ENCODE measurements at regions not wholly inside any gene's neighbourhood (a gene's known extent, or its start where the extent isn't known, plus 50 kb on each side); places are given as distances from the start of the nearest gene placed in this dataset.

DNA sequence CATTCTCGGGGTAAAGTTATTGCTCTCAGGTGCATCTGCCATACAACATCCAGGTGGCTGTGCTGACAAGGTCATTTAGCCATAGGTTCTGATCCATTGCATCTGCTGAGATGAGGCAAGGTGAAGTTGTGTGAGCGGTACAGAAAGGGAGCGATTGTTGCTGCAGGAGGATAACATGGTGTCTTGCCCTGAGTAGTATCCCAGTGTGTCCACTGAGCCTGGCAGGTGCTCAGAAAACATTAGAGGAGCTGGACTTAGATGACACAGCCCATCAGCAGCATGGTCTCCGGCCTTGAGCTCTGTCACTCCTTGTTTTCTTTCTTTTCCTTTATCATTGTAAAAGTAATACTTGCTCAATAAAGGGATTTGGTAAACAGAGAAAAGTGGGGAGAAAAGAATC is 161.1 kb upstream of the ATP10A start:
- TF ChIP-seq, protein P1, sequence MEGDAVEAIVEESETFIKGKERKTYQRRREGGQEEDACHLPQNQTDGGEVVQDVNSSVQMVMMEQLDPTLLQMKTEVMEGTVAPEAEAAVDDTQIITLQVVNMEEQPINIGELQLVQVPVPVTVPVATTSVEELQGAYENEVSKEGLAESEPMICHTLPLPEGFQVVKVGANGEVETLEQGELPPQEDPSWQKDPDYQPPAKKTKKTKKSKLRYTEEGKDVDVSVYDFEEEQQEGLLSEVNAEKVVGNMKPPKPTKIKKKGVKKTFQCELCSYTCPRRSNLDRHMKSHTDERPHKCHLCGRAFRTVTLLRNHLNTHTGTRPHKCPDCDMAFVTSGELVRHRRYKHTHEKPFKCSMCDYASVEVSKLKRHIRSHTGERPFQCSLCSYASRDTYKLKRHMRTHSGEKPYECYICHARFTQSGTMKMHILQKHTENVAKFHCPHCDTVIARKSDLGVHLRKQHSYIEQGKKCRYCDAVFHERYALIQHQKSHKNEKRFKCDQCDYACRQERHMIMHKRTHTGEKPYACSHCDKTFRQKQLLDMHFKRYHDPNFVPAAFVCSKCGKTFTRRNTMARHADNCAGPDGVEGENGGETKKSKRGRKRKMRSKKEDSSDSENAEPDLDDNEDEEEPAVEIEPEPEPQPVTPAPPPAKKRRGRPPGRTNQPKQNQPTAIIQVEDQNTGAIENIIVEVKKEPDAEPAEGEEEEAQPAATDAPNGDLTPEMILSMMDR (IDR thresholded peaks at IDR 0.05; ENCODE audit: partially characterized antibody, unreplicated experiment): no peak
- no peak overlapping the region for H3K27ac Mint-ChIP-seq (ENCODE audit: unreplicated experiment)

DNA sequence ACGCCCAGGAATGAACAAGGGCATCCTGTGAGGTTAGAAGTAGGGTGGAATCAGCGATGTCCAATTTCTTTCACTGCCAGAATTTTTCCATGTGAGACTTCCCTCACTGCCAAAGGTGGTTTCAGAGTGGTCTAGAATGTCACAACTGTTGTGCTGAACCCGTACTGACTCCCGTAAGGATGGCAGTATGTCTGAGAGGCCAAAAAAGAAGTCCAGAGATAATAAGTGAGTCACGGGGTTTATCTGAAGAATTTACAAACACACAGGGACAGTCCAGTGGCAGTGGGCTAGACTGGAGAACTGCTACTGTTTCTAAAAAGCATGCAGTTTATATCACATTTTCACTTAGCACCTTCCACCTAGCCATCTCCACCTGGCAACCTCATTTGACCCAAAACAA is 160.6 kb upstream of the ATP10A start:
- TF ChIP-seq, protein P1 (IDR thresholded peaks at IDR 0.05; ENCODE audit: partially characterized antibody, unreplicated experiment): no peak
- Mint-ChIP-seq H3K27ac (ENCODE audit: unreplicated experiment) (no peak overlapping the region), H3K4me1 (ENCODE audit: low read depth, unreplicated experiment) (peaks cover 2% of the 10 kb centered on the region), H3K27me3 (ENCODE audit: unreplicated experiment) (peaks cover 2% of the 10 kb centered on the region), H3K9me3 (ENCODE audit: unreplicated experiment) (peaks cover 1% of the 10 kb centered on the region), H3K4me3 (ENCODE audit: unreplicated experiment) (no peak overlapping the region), H3K36me3 (ENCODE audit: unreplicated experiment) (no peaks in the 10 kb centered on the region)
- DNase-seq: no peak

More for the DNA sequence above, 161.1 kb upstream of the ATP10A start:
- no peaks in the 10 kb centered on the region for H3K36me3 Mint-ChIP-seq (ENCODE audit: unreplicated experiment)
- no peak overlapping the region for H3K4me3 Mint-ChIP-seq (ENCODE audit: unreplicated experiment)
- H3K4me1 Mint-ChIP-seq (ENCODE audit: low read depth, unreplicated experiment): peaks cover 2% of the 10 kb centered on the region
- H3K27me3 Mint-ChIP-seq (ENCODE audit: unreplicated experiment): peaks cover 2% of the 10 kb centered on the region
- H3K9me3 Mint-ChIP-seq (ENCODE audit: unreplicated experiment): peaks cover 1% of the 10 kb centered on the region
- DNase-seq: no peak

DNA sequence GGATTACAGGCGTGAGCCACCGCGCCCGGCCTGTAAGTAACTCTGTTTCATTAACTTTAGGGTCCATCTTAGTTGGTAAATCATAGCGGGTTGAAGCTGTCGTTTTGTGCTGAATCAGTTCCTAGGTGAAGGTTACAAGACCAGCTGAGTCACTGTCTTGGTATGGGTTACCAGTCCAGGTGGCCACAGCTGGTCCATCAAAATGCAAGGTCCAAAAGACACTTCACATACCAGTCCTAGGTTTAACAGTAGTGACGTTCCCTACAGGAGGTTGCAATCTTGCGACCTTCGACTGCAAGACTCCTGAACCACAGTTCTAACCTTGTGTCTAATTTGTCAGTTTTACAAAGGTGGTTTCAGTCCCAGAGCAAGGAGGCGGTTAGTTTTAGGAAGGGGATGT is 160.1 kb upstream of the ATP10A start:
- no peaks in the 10 kb centered on the region for H3K4me1 Mint-ChIP-seq (ENCODE audit: low read depth, unreplicated experiment)
- TF ChIP-seq, protein P1 (IDR thresholded peaks at IDR 0.05; ENCODE audit: partially characterized antibody, unreplicated experiment): no peak
- no peak for DNase-seq
- H3K27ac Mint-ChIP-seq (ENCODE audit: unreplicated experiment): no peak overlapping the region
- no peak overlapping the region for H3K4me3 Mint-ChIP-seq (ENCODE audit: unreplicated experiment)
- H3K27me3 Mint-ChIP-seq (ENCODE audit: unreplicated experiment): peaks cover 2% of the 10 kb centered on the region
- peaks cover 1% of the 10 kb centered on the region for H3K9me3 Mint-ChIP-seq (ENCODE audit: unreplicated experiment)
- no peaks in the 10 kb centered on the region for H3K36me3 Mint-ChIP-seq (ENCODE audit: unreplicated experiment)

DNA sequence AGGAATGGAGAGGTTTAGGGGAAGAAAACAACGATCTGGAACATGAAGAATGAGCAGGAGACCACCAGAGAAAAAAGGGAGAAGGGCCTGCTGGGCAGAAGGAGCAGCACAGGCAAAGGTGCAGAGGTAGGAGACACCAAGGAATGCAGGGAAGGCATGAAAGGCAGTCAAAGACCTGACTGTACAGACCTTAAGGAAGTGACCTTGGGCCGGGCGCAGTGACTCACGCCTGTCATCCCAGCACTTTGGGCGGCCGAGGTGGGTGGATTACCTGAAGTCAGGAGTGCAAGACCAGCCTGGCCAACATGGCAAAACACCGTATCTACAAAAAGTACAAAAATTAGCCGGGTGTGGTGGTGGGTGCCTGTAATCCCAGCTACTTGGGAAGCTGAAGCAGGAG is 157.7 kb upstream of the ATP10A start:
- Mint-ChIP-seq H3K4me1 (ENCODE audit: low read depth, unreplicated experiment) (peaks cover 5% of the 10 kb centered on the region), H3K4me3 (ENCODE audit: unreplicated experiment) (no peak overlapping the region), H3K27ac (ENCODE audit: unreplicated experiment) (no peak overlapping the region), H3K27me3 (ENCODE audit: unreplicated experiment) (peaks cover 4% of the 10 kb centered on the region), H3K9me3 (ENCODE audit: unreplicated experiment) (peaks cover 3% of the 10 kb centered on the region), H3K36me3 (ENCODE audit: unreplicated experiment) (no peaks in the 10 kb centered on the region)
- TF ChIP-seq, protein P1 (IDR thresholded peaks at IDR 0.05; ENCODE audit: partially characterized antibody, unreplicated experiment): no peak
- DNase-seq: no peak

DNA sequence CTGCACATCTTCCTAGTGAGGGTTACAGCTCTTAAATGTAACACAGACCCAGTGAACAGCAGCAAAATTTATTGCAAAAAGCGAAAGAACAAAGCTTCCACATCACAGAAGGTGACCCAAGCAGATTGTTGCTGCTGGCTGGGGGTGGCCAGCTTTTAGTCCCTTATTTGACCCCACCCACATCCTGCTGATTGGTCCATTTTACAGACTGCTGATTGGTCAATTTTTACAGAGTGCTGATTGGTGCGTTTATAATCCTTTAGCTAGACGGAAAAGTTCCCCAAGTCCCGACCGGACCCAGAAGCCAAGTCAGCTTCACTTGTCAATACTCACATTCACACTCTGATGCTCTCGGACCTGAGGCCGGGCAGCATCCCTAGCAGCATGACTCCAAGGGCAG is 154.5 kb upstream of the ATP10A start:
- Mint-ChIP-seq H3K4me3 (ENCODE audit: unreplicated experiment) (no peak overlapping the region), H3K9me3 (ENCODE audit: unreplicated experiment) (peaks cover 3% of the 10 kb centered on the region)

More for the DNA sequence above, 154.5 kb upstream of the ATP10A start:
- no peak for DNase-seq
- peaks cover 16% of the 10 kb centered on the region for H3K4me1 Mint-ChIP-seq (ENCODE audit: low read depth, unreplicated experiment)
- H3K27me3 Mint-ChIP-seq (ENCODE audit: unreplicated experiment): peaks cover 7% of the 10 kb centered on the region
- no peaks in the 10 kb centered on the region for H3K36me3 Mint-ChIP-seq (ENCODE audit: unreplicated experiment)
- TF ChIP-seq, protein P1 (IDR thresholded peaks at IDR 0.05; ENCODE audit: partially characterized antibody, unreplicated experiment): no peak
- H3K27ac Mint-ChIP-seq (ENCODE audit: unreplicated experiment): no peak overlapping the region
